Thymus (tissue), 11 donors: ENCODE measurements at regions not wholly inside any gene's neighbourhood (a gene's known extent, or its start where the extent isn't known, plus 50 kb on each side); places are given as distances from the start of the nearest gene placed in this dataset.

Experiments used
- DNase-seq, 9 donors: peaks; one replicate each; pipeline ENCODE4 v3.0.0-alpha.2; 2013; ENCODE audit warnings: low spot score in 9 of 9, low read depth in 6 of 9, missing footprints in 1 of 9
- H3K27ac ChIP-seq, 2 donors: one replicate each; pipeline ENCODE4 v1.5.1; 2013; ENCODE audit warnings: control low read depth in 1 of 2, low read depth in 1 of 2, low read length in 1 of 2, mild to moderate bottlenecking in 1 of 2, moderate library complexity in 1 of 2
- H3K27me3 ChIP-seq, 2 donors: one replicate each; pipeline ENCODE4 v1.5.1; 2013; ENCODE audit warnings: low read length in 1 of 2; ENCODE audit not compliant: control insufficient read depth in 2 of 2, insufficient read depth in 1 of 2
- H3K36me3 ChIP-seq, 2 donors: one replicate each; pipeline ENCODE4 v1.5.1; 2013; ENCODE audit warnings: low read length in 1 of 2, mild to moderate bottlenecking in 1 of 2, moderate library complexity in 1 of 2; ENCODE audit not compliant: control insufficient read depth in 2 of 2, insufficient read depth in 2 of 2
- H3K4me1 ChIP-seq, 2 donors: one replicate each; pipeline ENCODE4 v1.5.1; 2013; ENCODE audit warnings: low read length in 2 of 2; ENCODE audit not compliant: control insufficient read depth in 2 of 2, insufficient read depth in 2 of 2
- H3K4me3 ChIP-seq, 2 donors: one replicate each; pipeline ENCODE4 v1.5.1; 2013; ENCODE audit warnings: low read length in 2 of 2, control low read depth in 1 of 2, mild to moderate bottlenecking in 1 of 2
- H3K9me3 ChIP-seq, 2 donors: one replicate each; pipeline ENCODE4 v1.5.1; 2013; ENCODE audit warnings: low read length in 1 of 2, mild to moderate bottlenecking in 1 of 2; ENCODE audit not compliant: control insufficient read depth in 2 of 2, insufficient read depth in 1 of 2
- WGBS: extraction: QIAGEN DNeasy Blood & Tissue Kit; methylation state at CpG from one replicate; pipeline ENCODE4 v1.1.7; 2013; 5-methylcytosine and 5-hydroxymethylcytosine counted together
- donor health status: healthy.

- H3K4me1 ChIP-seq = no peaks in the 10 kb centered on the region
- DNase-seq = no peak
- H3K27ac ChIP-seq = no peak overlapping the region
- no peaks in the 10 kb centered on the region for H3K36me3 ChIP-seq
- no peak overlapping the region for H3K4me3 ChIP-seq
- 95% methylated on average over 1 of the region's 1 CpG for WGBS
- H3K27me3 ChIP-seq = no peaks in the 10 kb centered on the region
- H3K9me3 ChIP-seq = no peaks in the 10 kb centered on the region
These were observed 527.6 kb upstream of the ZEB2 start for GRCh38 chr2:145047554-145047953.

DNA sequence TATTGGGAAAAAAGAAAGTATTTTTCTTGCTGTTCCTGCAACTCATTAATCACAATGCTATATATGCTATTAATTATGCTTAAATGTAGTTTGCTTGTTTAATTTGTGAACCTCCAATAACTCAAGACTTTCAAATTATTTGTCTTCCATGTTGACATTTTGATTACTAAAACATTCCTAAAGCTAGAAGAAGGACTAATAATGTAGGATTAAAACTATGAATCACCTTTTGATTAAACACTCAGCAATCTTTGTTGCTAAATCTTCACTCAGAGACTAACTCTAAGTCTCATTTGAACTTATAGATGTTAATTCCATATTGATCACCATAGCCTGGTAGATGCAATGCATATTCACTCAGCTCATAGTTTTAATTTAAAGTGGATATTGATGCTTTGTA, 524.6 kb upstream of the ZEB2 start:
- H3K27me3 ChIP-seq = no peaks in the 10 kb centered on the region
- no peaks in the 10 kb centered on the region for H3K9me3 ChIP-seq
- no peak overlapping the region for H3K4me3 ChIP-seq
- no peaks in the 10 kb centered on the region for H3K4me1 ChIP-seq
- no peaks in the 10 kb centered on the region for H3K36me3 ChIP-seq
- DNase-seq = no peak
- H3K27ac ChIP-seq = no peak overlapping the region

GRCh38 chr2:145043399-145043834, 523.5 kb upstream of the ZEB2 start:
- H3K9me3 ChIP-seq = no peaks in the 10 kb centered on the region
- DNase-seq = no peak
- H3K36me3 ChIP-seq = no peaks in the 10 kb centered on the region
- H3K4me3 ChIP-seq = no peak overlapping the region
- WGBS = 96% methylated on average over 6 of the region's 6 CpGs
- no peaks in the 10 kb centered on the region for H3K4me1 ChIP-seq
- H3K27me3 ChIP-seq = no peaks in the 10 kb centered on the region
- no peak overlapping the region for H3K27ac ChIP-seq

GRCh38 chr2:145041706-145042105, 521.8 kb upstream of the ZEB2 start:
- H3K9me3 ChIP-seq = no peaks in the 10 kb centered on the region
- no peak overlapping the region for H3K4me3 ChIP-seq
- H3K36me3 ChIP-seq = no peaks in the 10 kb centered on the region
- H3K27ac ChIP-seq = no peak overlapping the region
- DNase-seq = no peak
- no peaks in the 10 kb centered on the region for H3K4me1 ChIP-seq
- no peaks in the 10 kb centered on the region for H3K27me3 ChIP-seq

DNA sequence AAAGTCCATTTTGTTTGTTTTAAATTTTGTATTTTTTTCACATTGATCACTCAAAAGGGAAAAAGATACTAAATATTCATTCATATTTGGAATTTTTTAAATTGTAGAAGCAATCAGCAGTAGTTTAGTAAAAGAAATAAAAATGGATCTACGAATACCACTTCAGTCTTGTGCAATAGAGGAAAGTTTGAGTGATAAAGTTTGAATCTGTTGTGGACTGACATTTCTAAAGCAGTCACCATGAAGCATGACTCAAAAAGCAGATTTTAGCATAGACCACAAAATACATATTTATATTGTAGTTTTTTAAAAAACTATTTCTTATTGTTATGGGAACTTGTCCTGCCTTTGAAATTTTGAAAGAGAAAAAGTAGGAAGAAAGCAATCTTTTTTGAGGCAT, 520.5 kb upstream of the ZEB2 start:
- no peaks in the 10 kb centered on the region for H3K4me1 ChIP-seq
- no peak overlapping the region for H3K27ac ChIP-seq
- DNase-seq = no peak
- H3K4me3 ChIP-seq = no peak overlapping the region
- no peaks in the 10 kb centered on the region for H3K27me3 ChIP-seq
- 93% methylated on average over 1 of the region's 1 CpG for WGBS
- H3K9me3 ChIP-seq = no peaks in the 10 kb centered on the region
- no peaks in the 10 kb centered on the region for H3K36me3 ChIP-seq

- H3K4me3 ChIP-seq = no peak overlapping the region
- H3K4me1 ChIP-seq = no peaks in the 10 kb centered on the region
- no peaks in the 10 kb centered on the region for H3K36me3 ChIP-seq
- DNase-seq = no peak
- H3K27ac ChIP-seq = no peak overlapping the region
- WGBS = 86% methylated on average over 6 of the region's 6 CpGs
- H3K9me3 ChIP-seq = no peaks in the 10 kb centered on the region
- no peaks in the 10 kb centered on the region for H3K27me3 ChIP-seq
These were observed 518.2 kb upstream of the ZEB2 start for GRCh38 chr2:145038041-145038525.

DNA sequence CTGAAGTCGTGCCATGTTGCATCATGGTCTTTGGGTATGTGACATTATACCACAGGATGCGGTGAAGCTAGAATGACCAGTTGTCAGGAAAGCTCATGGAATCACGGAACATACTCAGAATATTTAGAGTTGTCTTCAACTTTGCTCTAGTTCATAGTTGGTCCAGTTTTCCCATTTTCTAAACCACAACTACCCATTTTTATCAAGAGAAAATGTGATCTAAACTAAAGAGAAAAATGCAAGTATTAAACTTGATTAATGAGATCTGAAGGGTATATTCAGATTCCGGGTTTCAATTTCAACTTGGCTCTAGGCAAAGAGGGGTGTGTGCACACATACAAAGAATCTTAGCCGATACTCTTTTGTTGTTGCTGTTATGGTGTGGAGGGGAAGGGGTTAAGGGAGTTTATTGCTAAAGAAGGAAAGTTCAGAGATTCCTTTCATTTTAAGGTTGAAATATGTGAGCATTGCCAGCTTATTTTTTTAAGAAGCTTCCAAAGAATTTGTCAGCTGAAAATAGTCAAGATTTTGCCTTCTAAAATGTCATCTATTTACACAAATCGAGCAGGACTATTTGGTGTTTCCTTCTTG, 516.6 kb upstream of the ZEB2 start:
- H3K27ac ChIP-seq = no peak overlapping the region
- DNase-seq = no peak
- WGBS = 96% methylated on average over 6 of the region's 6 CpGs
- no peaks in the 10 kb centered on the region for H3K27me3 ChIP-seq
- H3K4me3 ChIP-seq = no peak overlapping the region
- H3K9me3 ChIP-seq = no peaks in the 10 kb centered on the region
- H3K36me3 ChIP-seq = no peaks in the 10 kb centered on the region
- no peaks in the 10 kb centered on the region for H3K4me1 ChIP-seq

- H3K36me3 ChIP-seq = no peaks in the 10 kb centered on the region
- no peaks in the 10 kb centered on the region for H3K4me1 ChIP-seq
- H3K4me3 ChIP-seq = no peak overlapping the region
- H3K27ac ChIP-seq = no peak overlapping the region
- H3K9me3 ChIP-seq = no peaks in the 10 kb centered on the region
- WGBS = 99% methylated on average over 1 of the region's 1 CpG
- H3K27me3 ChIP-seq = no peaks in the 10 kb centered on the region
- DNase-seq = no peak
These were observed 514.6 kb upstream of the ZEB2 start for GRCh38 chr2:145034511-145034910.

DNA sequence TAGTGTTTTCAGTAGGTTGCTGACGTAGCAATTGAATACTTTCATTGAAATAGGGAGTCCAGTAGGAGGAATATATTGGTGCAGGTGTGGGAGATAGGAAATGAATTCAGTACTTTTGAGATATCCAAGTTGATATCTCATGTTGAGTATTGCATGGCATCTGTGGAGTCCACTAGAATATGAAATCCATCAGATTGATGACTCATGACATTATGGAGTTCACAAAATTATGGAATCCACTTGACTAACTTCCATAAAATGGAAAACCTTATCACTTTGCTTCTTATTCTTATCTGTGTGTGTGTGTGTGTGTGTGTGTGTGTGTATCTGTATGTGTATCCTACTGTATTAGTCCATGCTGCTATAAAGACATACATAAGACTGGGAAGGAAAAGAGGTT, 513.5 kb upstream of the ZEB2 start:
- H3K27ac ChIP-seq = no peak overlapping the region
- WGBS = 96% methylated on average over 1 of the region's 1 CpG
- no peaks in the 10 kb centered on the region for H3K36me3 ChIP-seq
- no peak for DNase-seq
- no peak overlapping the region for H3K4me3 ChIP-seq
- no peaks in the 10 kb centered on the region for H3K27me3 ChIP-seq
- H3K4me1 ChIP-seq = no peaks in the 10 kb centered on the region
- H3K9me3 ChIP-seq = no peaks in the 10 kb centered on the region

DNA sequence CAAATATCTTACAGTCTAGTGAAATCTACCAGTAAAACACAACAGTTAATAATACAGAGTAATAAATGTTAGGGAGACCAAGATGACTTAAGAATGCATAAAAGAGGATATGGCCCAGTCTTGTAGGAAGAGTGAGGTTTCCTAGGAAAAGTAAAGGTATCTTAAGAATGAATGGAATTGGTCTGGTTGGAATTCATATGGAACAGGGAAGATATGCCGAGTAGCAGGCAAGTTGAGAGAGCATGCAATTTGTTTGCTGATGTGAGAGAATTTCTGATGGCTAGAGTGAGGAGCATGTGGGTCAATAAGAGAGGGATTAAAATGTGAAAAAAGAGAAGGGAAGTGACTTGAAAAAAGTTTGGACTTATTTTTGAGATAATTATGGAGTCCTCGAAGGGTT, 512.9 kb upstream of the ZEB2 start:
- no peaks in the 10 kb centered on the region for H3K27me3 ChIP-seq
- DNase-seq = no peak
- H3K9me3 ChIP-seq = no peaks in the 10 kb centered on the region
- H3K36me3 ChIP-seq = no peaks in the 10 kb centered on the region
- 98% methylated on average over 2 of the region's 2 CpGs for WGBS
- no peaks in the 10 kb centered on the region for H3K4me1 ChIP-seq
- H3K4me3 ChIP-seq = no peak overlapping the region
- no peak overlapping the region for H3K27ac ChIP-seq
